Trophoblast cell (in vitro differentiated cells and primary cell): ENCODE measurements at regions not wholly inside any gene's neighbourhood (a gene's known extent, or its start where the extent isn't known, plus 50 kb on each side); places are given as distances from the start of the nearest gene placed in this dataset.
A peak's percentile ranks its signal among the peaks of the same experiment; 100 is the strongest.

Experiments
- DNase-seq, 2 donors: peaks; one replicate each; pipeline ENCODE4 v3.0.0-alpha.2; 2016
- H2AFZ ChIP-seq: 2 replicates; pipeline ENCODE4 v1.6.1; 2013; ENCODE audit warnings: low read length, moderate library complexity, mild to moderate bottlenecking; ENCODE audit not compliant: insufficient read depth, poor library complexity
- H2AK5ac ChIP-seq: 2 replicates; pipeline ENCODE4 v1.6.1; 2013; ENCODE audit warnings: mild to moderate bottlenecking, low read length
- H2BK120ac ChIP-seq: 2 replicates; pipeline ENCODE4 v1.6.1; 2013; ENCODE audit warnings: low read length, mild to moderate bottlenecking, moderate library complexity; ENCODE audit not compliant: insufficient read depth, poor library complexity
- H2BK12ac ChIP-seq: 2 replicates; pipeline ENCODE4 v1.6.1; 2013; ENCODE audit warnings: mild to moderate bottlenecking, low read length, moderate library complexity
- H2BK5ac ChIP-seq: 2 replicates; pipeline ENCODE4 v1.6.1; 2013; ENCODE audit warnings: low read length, low read depth, moderate library complexity, mild to moderate bottlenecking; ENCODE audit not compliant: poor library complexity
- H3K14ac ChIP-seq: 2 replicates; pipeline ENCODE4 v1.6.1; 2013; ENCODE audit warnings: mild to moderate bottlenecking, low read length
- H3K18ac ChIP-seq: 2 replicates; pipeline ENCODE4 v1.6.1; 2013; ENCODE audit warnings: mild to moderate bottlenecking, low read length
- H3K23ac ChIP-seq: 2 replicates; pipeline ENCODE4 v1.6.1; 2013; ENCODE audit warnings: low read length
- H3K27ac ChIP-seq: 2 replicates; pipeline ENCODE4 v1.5.1; 2013; ENCODE audit warnings: low read depth, mild to moderate bottlenecking, inconsistent platforms, low read length, moderate library complexity
- H3K27me3 ChIP-seq: 2 replicates; pipeline ENCODE4 v1.6.1; 2013; ENCODE audit warnings: inconsistent platforms, mild to moderate bottlenecking, low read length, moderate library complexity; ENCODE audit not compliant: insufficient read depth
- H3K36me3 ChIP-seq, 2 experiments: 1 replicate in 1 of 2; 2 replicates in 1 of 2; pipeline ENCODE4 v1.6.1; 2013; ENCODE audit warnings: low read length in 2 of 2, mild to moderate bottlenecking in 2 of 2, moderate library complexity in 1 of 2; ENCODE audit not compliant: insufficient read depth in 2 of 2, control insufficient read depth in 1 of 2
- H3K4ac ChIP-seq: 2 replicates; pipeline ENCODE4 v1.6.1; 2013; ENCODE audit warnings: low read depth, mild to moderate bottlenecking, low read length, moderate library complexity
- H3K4me1 ChIP-seq, 2 experiments: 1 replicate in 1 of 2; 2 replicates in 1 of 2; pipeline ENCODE4 v1.6.1; 2013; ENCODE audit warnings: low read length in 2 of 2, mild to moderate bottlenecking in 2 of 2, moderate library complexity in 1 of 2; ENCODE audit not compliant: insufficient read depth in 2 of 2, control insufficient read depth in 1 of 2
- H3K4me2 ChIP-seq: 2 replicates; pipeline ENCODE4 v1.6.1; 2013; ENCODE audit warnings: inconsistent platforms, mild to moderate bottlenecking, low read length, moderate library complexity
- H3K4me3 ChIP-seq: 2 replicates; pipeline ENCODE4 v1.5.1; 2013; ENCODE audit warnings: mild to moderate bottlenecking, low read depth, low read length, inconsistent platforms
- H3K79me1 ChIP-seq: one replicate; pipeline ENCODE4 v1.6.1; 2013; ENCODE audit warnings: low read length
- H3K79me2 ChIP-seq: 2 replicates; pipeline ENCODE4 v1.6.1; 2013; ENCODE audit warnings: low read length, mild to moderate bottlenecking; ENCODE audit not compliant: control insufficient read depth, insufficient read depth, poor library complexity
- H3K9ac ChIP-seq: 2 replicates; pipeline ENCODE4 v1.6.1; 2013; ENCODE audit warnings: mild to moderate bottlenecking, low read length
- H3K9me3 ChIP-seq: 2 replicates; pipeline ENCODE4 v1.6.1; 2013; ENCODE audit warnings: low read depth, mild to moderate bottlenecking, control low read depth, inconsistent platforms, low read length; ENCODE audit not compliant: insufficient read depth
- H4K12ac ChIP-seq: 2 replicates; pipeline ENCODE4 v1.6.1; 2013; ENCODE audit warnings: low read depth, mild to moderate bottlenecking, low read length, moderate library complexity
- H4K8ac ChIP-seq: 2 replicates; pipeline ENCODE4 v1.6.1; 2013; ENCODE audit warnings: low read depth, mild to moderate bottlenecking, low read length, moderate library complexity
- H4K91ac ChIP-seq: one replicate; pipeline ENCODE4 v1.6.1; 2013; ENCODE audit warnings: low read depth, mild to moderate bottlenecking, low read length, moderate library complexity
- WGBS: extraction: QIAGEN DNeasy Blood & Tissue Kit; methylation state at CpG from one replicate; pipeline ENCODE4 v1.1.7; 2013; ENCODE audit warnings: missing lambda C conversion rate; ENCODE audit not compliant: insufficient read length, insufficient coverage; ENCODE audit errors: extremely low coverage; 5-methylcytosine and 5-hydroxymethylcytosine counted together

DNA sequence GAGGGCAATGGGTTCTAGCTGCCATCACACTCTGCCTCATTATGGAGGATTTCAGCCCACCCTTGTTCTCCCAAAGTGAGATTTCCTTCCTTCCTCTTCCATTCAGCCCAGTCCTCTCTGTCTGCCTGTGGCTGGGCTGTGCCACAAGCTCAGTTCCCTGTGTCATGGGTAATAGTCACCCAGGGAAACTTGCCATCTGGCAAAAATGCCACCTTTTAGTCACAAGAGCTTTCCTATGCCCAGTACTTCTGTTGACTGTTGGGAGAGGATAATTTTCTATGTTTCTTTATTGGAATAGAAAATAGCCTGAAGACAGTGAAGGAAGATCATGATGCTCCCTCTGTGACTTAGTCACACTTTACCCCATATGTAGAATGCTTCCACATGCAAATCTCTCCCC is 71.4 kb downstream of the TLR4 start:
- Histone ChIP-seq H2BK120ac (no peak overlapping the region), H3K18ac (no peak overlapping the region), H2BK5ac (no peak overlapping the region), H3K4me1 (peaks cover 0 to 3% of the 10 kb centered on the region in 2 experiments), H3K4me2 (no peak overlapping the region), H3K9me3 (no peaks in the 10 kb centered on the region), H3K27me3 (no peaks in the 10 kb centered on the region), H3K79me1 (no peaks in the 10 kb centered on the region), H4K91ac (no peak overlapping the region), H3K79me2 (no peaks in the 10 kb centered on the region), H3K9ac (no peak overlapping the region), H2AFZ (no peak overlapping the region), H3K14ac (no peak overlapping the region), H4K12ac (no peak overlapping the region), H2AK5ac (no peak overlapping the region), H2BK12ac (no peak overlapping the region), H4K8ac (no peak overlapping the region), H3K4me3 (no peak overlapping the region), H3K36me3 (no peaks in the 10 kb centered on the region), H3K27ac (no peak overlapping the region), H3K4ac (no peak overlapping the region), H3K23ac (no peak overlapping the region)
- DNase-seq: no peak

GRCh38 chr9:117777823-117778222 is 73.6 kb downstream of the TLR4 start:
- H3K4me3 ChIP-seq: no peak overlapping the region
- no peak overlapping the region for H2AK5ac ChIP-seq
- H4K12ac ChIP-seq: no peak overlapping the region
- DNase-seq: peak in 1 of 2 donors; percentile 1
- H2BK12ac ChIP-seq: no peak overlapping the region
- no peaks in the 10 kb centered on the region for H3K36me3 ChIP-seq
- H3K18ac ChIP-seq: no peak overlapping the region
- H2AFZ ChIP-seq: no peak overlapping the region
- no peak overlapping the region for H3K4me2 ChIP-seq
- H3K79me2 ChIP-seq: no peaks in the 10 kb centered on the region
- H3K14ac ChIP-seq: no peak overlapping the region
- H3K4me1 ChIP-seq: peaks cover 0 to 3% of the 10 kb centered on the region in 2 experiments
- H4K8ac ChIP-seq: no peak overlapping the region
- no peak overlapping the region for H2BK5ac ChIP-seq
- H3K9ac ChIP-seq: no peak overlapping the region
- H2BK120ac ChIP-seq: no peak overlapping the region
- H3K4ac ChIP-seq: no peak overlapping the region
- no peaks in the 10 kb centered on the region for H3K27me3 ChIP-seq
- no peak overlapping the region for H3K27ac ChIP-seq
- no peaks in the 10 kb centered on the region for H3K79me1 ChIP-seq
- H3K23ac ChIP-seq: no peak overlapping the region
- no peak overlapping the region for H4K91ac ChIP-seq
- no peaks in the 10 kb centered on the region for H3K9me3 ChIP-seq

DNA sequence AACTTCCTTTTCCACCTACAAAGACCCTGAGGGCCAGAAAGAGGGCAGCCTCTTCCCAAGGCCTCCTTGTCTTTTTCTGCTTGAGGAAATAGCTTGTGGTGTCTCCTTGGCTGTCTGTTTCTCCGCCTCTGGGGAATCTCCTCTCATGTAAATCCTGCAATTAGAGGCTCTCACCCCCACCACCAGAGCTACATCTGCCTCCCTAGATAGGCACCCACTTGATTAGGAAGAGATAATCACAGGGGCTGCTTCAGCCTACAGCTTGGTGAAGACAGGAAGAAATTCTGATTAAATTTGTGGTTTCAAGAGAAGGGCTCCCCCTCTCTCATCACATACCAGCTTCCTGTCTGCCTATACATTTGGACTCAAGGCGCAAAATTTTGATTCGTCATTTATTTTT is 75.6 kb downstream of the TLR4 start:
- no peaks in the 10 kb centered on the region for H3K9me3 ChIP-seq
- H3K36me3 ChIP-seq: no peaks in the 10 kb centered on the region
- no peaks in the 10 kb centered on the region for H3K79me2 ChIP-seq
- no peak overlapping the region for H3K9ac ChIP-seq
- no peak overlapping the region for H3K4me3 ChIP-seq
- DNase-seq: no peak
- H4K12ac ChIP-seq: no peak overlapping the region
- no peak overlapping the region for H3K14ac ChIP-seq
- H3K23ac ChIP-seq: no peak overlapping the region
- H3K4ac ChIP-seq: no peak overlapping the region
- no CpG with 5 or more reads among the region's 3 CpGs for WGBS
- no peak overlapping the region for H2BK5ac ChIP-seq
- H2AFZ ChIP-seq: no peak overlapping the region
- no peak overlapping the region for H4K91ac ChIP-seq
- no peak overlapping the region for H3K4me2 ChIP-seq
- H3K27ac ChIP-seq: no peak overlapping the region
- no peak overlapping the region for H4K8ac ChIP-seq
- no peaks in the 10 kb centered on the region for H3K4me1 ChIP-seq
- H2AK5ac ChIP-seq: no peak overlapping the region
- no peak overlapping the region for H2BK120ac ChIP-seq
- H3K18ac ChIP-seq: no peak overlapping the region
- H3K27me3 ChIP-seq: no peaks in the 10 kb centered on the region
- no peaks in the 10 kb centered on the region for H3K79me1 ChIP-seq
- no peak overlapping the region for H2BK12ac ChIP-seq

DNA sequence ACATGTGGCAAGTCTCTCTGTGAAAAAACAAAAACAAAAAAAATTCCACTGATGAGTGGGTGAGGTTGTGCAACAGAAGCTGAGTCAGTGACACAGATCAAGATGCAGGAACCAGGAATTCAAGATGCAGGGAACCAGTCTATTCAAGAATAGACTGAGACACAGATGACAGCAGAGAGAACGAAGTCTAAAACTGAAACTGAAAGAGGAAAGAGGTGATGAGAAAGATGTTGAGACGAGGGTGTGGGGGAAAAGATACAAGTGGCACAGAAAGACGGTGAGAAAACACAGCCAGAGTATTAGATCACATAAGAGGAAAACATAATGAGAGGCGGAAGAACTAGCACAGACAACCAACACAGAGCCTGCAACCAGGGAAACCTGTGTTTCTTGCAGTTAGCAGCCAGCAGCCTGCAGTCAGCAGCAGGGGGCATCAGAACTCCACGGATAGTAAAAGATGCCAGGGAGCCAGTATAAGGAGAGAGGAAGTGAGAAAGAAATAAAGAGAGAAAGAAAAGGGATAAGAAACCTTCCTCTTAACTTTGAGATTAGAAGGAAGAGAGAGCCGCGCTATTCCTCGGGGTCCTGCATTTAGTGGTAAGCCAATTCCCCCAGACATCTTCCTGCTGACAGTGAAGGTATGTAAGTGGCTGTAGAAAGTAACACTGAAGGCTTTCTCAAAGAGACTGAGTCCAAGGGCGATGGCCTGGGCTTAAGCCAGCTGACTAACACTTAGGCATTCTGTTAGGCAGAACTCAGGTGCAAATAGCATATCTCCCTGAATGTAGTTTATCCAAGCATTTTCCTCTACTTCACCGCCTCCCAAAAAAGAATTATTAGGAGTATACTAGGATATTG is 79.0 kb downstream of the TLR4 start:
- H3K79me1 ChIP-seq: no peaks in the 10 kb centered on the region
- no peak overlapping the region for H4K12ac ChIP-seq
- no peak overlapping the region for H3K14ac ChIP-seq
- peak overlapping the region; percentile 9 for H2BK5ac ChIP-seq
- no peak overlapping the region for H3K23ac ChIP-seq
- no peak overlapping the region for H2AFZ ChIP-seq
- no peaks in the 10 kb centered on the region for H3K79me2 ChIP-seq
- H2AK5ac ChIP-seq: no peak overlapping the region
- H4K8ac ChIP-seq: no peak overlapping the region
- H4K91ac ChIP-seq: no peak overlapping the region
- no peak overlapping the region for H3K4ac ChIP-seq
- no CpG with 5 or more reads among the region's 10 CpGs for WGBS
- peak; percentile 17 to 37 for DNase-seq
- no peak overlapping the region for H3K4me2 ChIP-seq
- H3K36me3 ChIP-seq: no peaks in the 10 kb centered on the region
- H3K27ac ChIP-seq: no peak overlapping the region
- peak overlapping the region; percentile 27 for H2BK12ac ChIP-seq
- H3K4me3 ChIP-seq: no peak overlapping the region
- H3K27me3 ChIP-seq: no peaks in the 10 kb centered on the region
- H3K9ac ChIP-seq: no peak overlapping the region
- H2BK120ac ChIP-seq: no peak overlapping the region
- no peaks in the 10 kb centered on the region for H3K9me3 ChIP-seq
- H3K18ac ChIP-seq: no peak overlapping the region
- H3K4me1 ChIP-seq: peaks cover 0 to 2% of the 10 kb centered on the region in 2 experiments
